ENCODE measurements at regions not wholly inside any gene's neighbourhood (a gene's known extent, or its start where the extent isn't known, plus 50 kb on each side); places are given as distances from the start of the nearest gene placed in this dataset.

- TF ChIP-seq CTCF (IDR thresholded peaks at IDR 0.05; ENCODE audit: unreplicated experiment in 3 of 3): no peak
- H3K36me3 Mint-ChIP-seq (ENCODE audit: low read depth): no peaks in the 10 kb centered on the region
- H3K27me3 Mint-ChIP-seq (ENCODE audit: low read depth): peaks cover 19% of the 10 kb centered on the region
- no peak overlapping the region for H3K27ac Mint-ChIP-seq
- H3K9me3 Mint-ChIP-seq: peaks cover 4% of the 10 kb centered on the region
- H3K4me3 Mint-ChIP-seq: no peak overlapping the region
- peaks cover 5% of the 10 kb centered on the region for H3K4me1 Mint-ChIP-seq
These were observed 146.8 kb upstream of the RAD23B start for GRCh38 chr9:107136296-107136695.

- peaks cover 14% of the 10 kb centered on the region for H3K27me3 Mint-ChIP-seq (ENCODE audit: low read depth)
- no peak overlapping the region for H3K4me3 Mint-ChIP-seq
- H3K4me1 Mint-ChIP-seq: peaks cover 11% of the 10 kb centered on the region
- peaks cover 4% of the 10 kb centered on the region for H3K9me3 Mint-ChIP-seq
- no peak overlapping the region for H3K27ac Mint-ChIP-seq
- peak; percentile 41 to 61 (median 42) for TF ChIP-seq CTCF (IDR thresholded peaks at IDR 0.05; ENCODE audit: unreplicated experiment in 3 of 3)
- no peaks in the 10 kb centered on the region for H3K36me3 Mint-ChIP-seq (ENCODE audit: low read depth)
These were observed 145.4 kb upstream of the RAD23B start for GRCh38 chr9:107137495-107138202.

- Mint-ChIP-seq H3K27me3 (ENCODE audit: low read depth) (peaks cover 13% of the 10 kb centered on the region), H3K4me3 (no peak overlapping the region), H3K4me1 (peaks cover 11% of the 10 kb centered on the region), H3K36me3 (ENCODE audit: low read depth) (no peaks in the 10 kb centered on the region), H3K27ac (no peak overlapping the region), H3K9me3 (peaks cover 4% of the 10 kb centered on the region)
- TF ChIP-seq CTCF (IDR thresholded peaks at IDR 0.05; ENCODE audit: unreplicated experiment in 3 of 3): no peak
These were observed 144.7 kb upstream of the RAD23B start for GRCh38 chr9:107138261-107138992.

GRCh38 chr9:107141967-107142366, 141.1 kb upstream of the RAD23B start:
- peaks cover 4% of the 10 kb centered on the region for H3K9me3 Mint-ChIP-seq
- H3K27me3 Mint-ChIP-seq (ENCODE audit: low read depth): peaks cover 10% of the 10 kb centered on the region
- H3K4me1 Mint-ChIP-seq: peaks cover 13% of the 10 kb centered on the region
- H3K36me3 Mint-ChIP-seq (ENCODE audit: low read depth): no peaks in the 10 kb centered on the region
- H3K4me3 Mint-ChIP-seq: no peak overlapping the region
- TF ChIP-seq CTCF (IDR thresholded peaks at IDR 0.05; ENCODE audit: unreplicated experiment in 3 of 3): peak; percentile 21 to 31 (median 24)
- H3K27ac Mint-ChIP-seq: no peak overlapping the region

- Mint-ChIP-seq H3K27me3 (ENCODE audit: low read depth) (peaks cover 10% of the 10 kb centered on the region), H3K9me3 (peaks cover 4% of the 10 kb centered on the region), H3K27ac (no peak overlapping the region), H3K4me3 (no peak overlapping the region), H3K4me1 (peaks cover 18% of the 10 kb centered on the region), H3K36me3 (ENCODE audit: low read depth) (no peaks in the 10 kb centered on the region)
- TF ChIP-seq CTCF (IDR thresholded peaks at IDR 0.05; ENCODE audit: unreplicated experiment in 3 of 3): no peak
These were observed 140.6 kb upstream of the RAD23B start for GRCh38 chr9:107142430-107142829.
